Activated T-helper 17 cell treated with anti-CD3 and anti-CD28 coated beads, Interleukin-2, amount 50 U/mL, for 72 hours (primary cell): ENCODE measurements at regions not wholly inside any gene's neighbourhood (a gene's known extent, or its start where the extent isn't known, plus 50 kb on each side); places are given as distances from the start of the nearest gene placed in this dataset.

Experiments used
- ATAC-seq: fragments of 150-1000 bp; cut with Tn5 transposase; replicated peaks from 2 replicates; pipeline ENCODE4 v1.10.0; 2021; ENCODE audit warnings: mild to moderate bottlenecking, moderate library complexity
- H3K27ac Mint-ChIP-seq: one replicate; pipeline ENCODE4 v1.8.0; 2022; ENCODE audit warnings: mixed read lengths
- H3K27me3 Mint-ChIP-seq: one replicate; pipeline ENCODE4 v1.8.0; 2022; ENCODE audit warnings: mixed read lengths
- H3K36me3 Mint-ChIP-seq: one replicate; pipeline ENCODE4 v1.8.0; 2022; ENCODE audit warnings: low read depth, mild to moderate bottlenecking, mixed read lengths
- H3K4me1 Mint-ChIP-seq: one replicate; pipeline ENCODE4 v1.8.0; 2022; ENCODE audit warnings: mixed read lengths
- H3K4me3 Mint-ChIP-seq: one replicate; pipeline ENCODE4 v1.8.0; 2022; ENCODE audit warnings: mild to moderate bottlenecking, mixed read lengths
- H3K9me3 Mint-ChIP-seq: one replicate; pipeline ENCODE4 v1.8.0; 2022; ENCODE audit warnings: mixed read lengths

- H3K4me1 Mint-ChIP-seq = no peaks in the 10 kb centered on the region
- no peaks in the 10 kb centered on the region for H3K9me3 Mint-ChIP-seq
Measured at GRCh38 chr9:95738438-95738837, 137.1 kb upstream of the ERCC6L2 start.

GRCh38 chr9:95736891-95737522 lies 138.5 kb upstream of the ERCC6L2 start:
- Mint-ChIP-seq H3K4me1 (no peaks in the 10 kb centered on the region), H3K27me3 (no peaks in the 10 kb centered on the region), H3K27ac (no peak overlapping the region), H3K9me3 (no peaks in the 10 kb centered on the region), H3K4me3 (no peak overlapping the region), H3K36me3 (no peaks in the 10 kb centered on the region)
- ATAC-seq = no peak

More at GRCh38 chr9:95738438-95738837, 137.1 kb upstream of the ERCC6L2 start:
- ATAC-seq = no peak
- H3K27me3 Mint-ChIP-seq = no peaks in the 10 kb centered on the region
- no peaks in the 10 kb centered on the region for H3K36me3 Mint-ChIP-seq
- H3K27ac Mint-ChIP-seq = no peak overlapping the region
- H3K4me3 Mint-ChIP-seq = no peak overlapping the region

GRCh38 chr9:95736370-95736769 lies 139.1 kb upstream of the ERCC6L2 start:
- Mint-ChIP-seq H3K4me1 (no peaks in the 10 kb centered on the region), H3K9me3 (no peaks in the 10 kb centered on the region), H3K27me3 (peaks cover under 1% of the 10 kb centered on the region), H3K36me3 (no peaks in the 10 kb centered on the region), H3K4me3 (no peak overlapping the region), H3K27ac (no peak overlapping the region)
- ATAC-seq = no peak

- Mint-ChIP-seq H3K4me3 (no peak overlapping the region), H3K9me3 (no peaks in the 10 kb centered on the region), H3K27me3 (peaks cover 4% of the 10 kb centered on the region), H3K27ac (no peak overlapping the region), H3K4me1 (no peaks in the 10 kb centered on the region), H3K36me3 (no peaks in the 10 kb centered on the region)
- ATAC-seq = no peak
Measured at GRCh38 chr9:95735701-95736100, 139.8 kb upstream of the ERCC6L2 start.

GRCh38 chr9:95733741-95734666 lies 141.5 kb upstream of the ERCC6L2 start:
- Mint-ChIP-seq H3K27ac (no peak overlapping the region), H3K36me3 (no peaks in the 10 kb centered on the region), H3K4me3 (no peak overlapping the region), H3K27me3 (peaks cover 4% of the 10 kb centered on the region), H3K9me3 (no peaks in the 10 kb centered on the region), H3K4me1 (no peaks in the 10 kb centered on the region)
- ATAC-seq = no peak

GRCh38 chr9:95732802-95733688 lies 142.4 kb upstream of the ERCC6L2 start:
- H3K27me3 Mint-ChIP-seq = peaks cover 4% of the 10 kb centered on the region
- no peaks in the 10 kb centered on the region for H3K4me1 Mint-ChIP-seq
- no peak overlapping the region for H3K27ac Mint-ChIP-seq
- H3K9me3 Mint-ChIP-seq = peaks cover 3% of the 10 kb centered on the region
- no peak overlapping the region for H3K4me3 Mint-ChIP-seq
- H3K36me3 Mint-ChIP-seq = no peaks in the 10 kb centered on the region
- no peak for ATAC-seq

GRCh38 chr9:95731876-95732275 lies 143.6 kb upstream of the ERCC6L2 start:
- peaks cover 3% of the 10 kb centered on the region for H3K9me3 Mint-ChIP-seq
- H3K27me3 Mint-ChIP-seq = peaks cover 4% of the 10 kb centered on the region
- no peak for ATAC-seq
- no peak overlapping the region for H3K27ac Mint-ChIP-seq
- H3K4me3 Mint-ChIP-seq = no peak overlapping the region
- no peaks in the 10 kb centered on the region for H3K4me1 Mint-ChIP-seq
- H3K36me3 Mint-ChIP-seq = no peaks in the 10 kb centered on the region

GRCh38 chr9:95729669-95730368 lies 145.7 kb upstream of the ERCC6L2 start:
- Mint-ChIP-seq H3K27me3 (peaks cover 4% of the 10 kb centered on the region), H3K27ac (no peak overlapping the region), H3K36me3 (no peaks in the 10 kb centered on the region), H3K4me3 (no peak overlapping the region), H3K9me3 (peaks cover 6% of the 10 kb centered on the region), H3K4me1 (peaks cover 13% of the 10 kb centered on the region)
- no peak for ATAC-seq

- Mint-ChIP-seq H3K27ac (no peak overlapping the region), H3K9me3 (peaks cover 6% of the 10 kb centered on the region), H3K4me1 (peaks cover 20% of the 10 kb centered on the region), H3K4me3 (no peak overlapping the region), H3K27me3 (peaks cover 4% of the 10 kb centered on the region), H3K36me3 (no peaks in the 10 kb centered on the region)
- ATAC-seq = no peak
Measured at GRCh38 chr9:95729046-95729445, 146.4 kb upstream of the ERCC6L2 start.

- Mint-ChIP-seq H3K27ac (no peak overlapping the region), H3K36me3 (no peaks in the 10 kb centered on the region), H3K9me3 (peaks cover 6% of the 10 kb centered on the region), H3K4me1 (peaks cover 23% of the 10 kb centered on the region), H3K4me3 (no peak overlapping the region), H3K27me3 (peaks cover 4% of the 10 kb centered on the region)
- no peak for ATAC-seq
Measured at GRCh38 chr9:95727947-95728520, 147.5 kb upstream of the ERCC6L2 start.

- Mint-ChIP-seq H3K27me3 (peaks cover 4% of the 10 kb centered on the region), H3K36me3 (no peaks in the 10 kb centered on the region), H3K4me3 (no peak overlapping the region), H3K4me1 (peaks cover 27% of the 10 kb centered on the region), H3K9me3 (peaks cover 6% of the 10 kb centered on the region), H3K27ac (no peak overlapping the region)
- ATAC-seq = no peak
Measured at GRCh38 chr9:95726756-95727155, 148.7 kb upstream of the ERCC6L2 start.

- peak overlapping the region; percentile 56 for H3K4me3 Mint-ChIP-seq
- H3K9me3 Mint-ChIP-seq = peaks cover 6% of the 10 kb centered on the region
- no peaks in the 10 kb centered on the region for H3K27me3 Mint-ChIP-seq
- peaks cover 27% of the 10 kb centered on the region for H3K4me1 Mint-ChIP-seq
- peak; percentile 30 for ATAC-seq
- no peaks in the 10 kb centered on the region for H3K36me3 Mint-ChIP-seq
- peak overlapping the region; percentile 68 for H3K27ac Mint-ChIP-seq
Measured at GRCh38 chr9:95725045-95725444, 150.4 kb upstream of the ERCC6L2 start.

GRCh38 chr9:95724253-95724991 lies 151.1 kb upstream of the ERCC6L2 start:
- H3K9me3 Mint-ChIP-seq = peaks cover 6% of the 10 kb centered on the region
- ATAC-seq = peak; percentile 92
- peaks cover 27% of the 10 kb centered on the region for H3K4me1 Mint-ChIP-seq
- H3K27me3 Mint-ChIP-seq = no peaks in the 10 kb centered on the region
- H3K36me3 Mint-ChIP-seq = no peaks in the 10 kb centered on the region
- peak overlapping the region; percentile 56 for H3K4me3 Mint-ChIP-seq
- peak overlapping the region; percentile 68 for H3K27ac Mint-ChIP-seq
